ENCODE measurements at regions not wholly inside any gene's neighbourhood (a gene's known extent, or its start where the extent isn't known, plus 50 kb on each side); places are given as distances from the start of the nearest gene placed in this dataset.

GRCh38 chr6:169310983-169311382 lies 57.3 kb upstream of the THBS2 start:
- Mint-ChIP-seq H3K9me3 (ENCODE audit: low read depth) (no peaks in the 10 kb centered on the region), H3K36me3 (ENCODE audit: low read depth) (no peaks in the 10 kb centered on the region), H3K27me3 (peaks cover 5% of the 10 kb centered on the region), H3K4me1 (no peaks in the 10 kb centered on the region), H3K4me3 (no peak overlapping the region), H3K27ac (no peak overlapping the region)
- CTCF ChIA-PET = no interaction called here
- no peak for ATAC-seq
- intact Hi-C loops (cut with DNase I, micrococcal nuclease) = no loop called here
- no peak for DNase-seq
- POLR2A ChIA-PET = no interaction called here
